GM11168 (cell line): ENCODE measurements at regions not wholly inside any gene's neighbourhood (a gene's known extent, or its start where the extent isn't known, plus 50 kb on each side); places are given as distances from the start of the nearest gene placed in this dataset.
"Not testable (repeated sequence)": the region's sequence is repeated elsewhere in the genome, so short reads cannot be mapped to it uniquely, and the experiment has no call there.

ENCODE experiments used
- in situ Hi-C: fragments of 300-500 bp; cut with MboI; formaldehyde crosslinking; loops from one replicate; pipeline ENCODE4 v1.12.0; 2022; ENCODE audit warnings: low sequenced_read_pairs; ENCODE audit not compliant: unreplicated experiment

DNA sequence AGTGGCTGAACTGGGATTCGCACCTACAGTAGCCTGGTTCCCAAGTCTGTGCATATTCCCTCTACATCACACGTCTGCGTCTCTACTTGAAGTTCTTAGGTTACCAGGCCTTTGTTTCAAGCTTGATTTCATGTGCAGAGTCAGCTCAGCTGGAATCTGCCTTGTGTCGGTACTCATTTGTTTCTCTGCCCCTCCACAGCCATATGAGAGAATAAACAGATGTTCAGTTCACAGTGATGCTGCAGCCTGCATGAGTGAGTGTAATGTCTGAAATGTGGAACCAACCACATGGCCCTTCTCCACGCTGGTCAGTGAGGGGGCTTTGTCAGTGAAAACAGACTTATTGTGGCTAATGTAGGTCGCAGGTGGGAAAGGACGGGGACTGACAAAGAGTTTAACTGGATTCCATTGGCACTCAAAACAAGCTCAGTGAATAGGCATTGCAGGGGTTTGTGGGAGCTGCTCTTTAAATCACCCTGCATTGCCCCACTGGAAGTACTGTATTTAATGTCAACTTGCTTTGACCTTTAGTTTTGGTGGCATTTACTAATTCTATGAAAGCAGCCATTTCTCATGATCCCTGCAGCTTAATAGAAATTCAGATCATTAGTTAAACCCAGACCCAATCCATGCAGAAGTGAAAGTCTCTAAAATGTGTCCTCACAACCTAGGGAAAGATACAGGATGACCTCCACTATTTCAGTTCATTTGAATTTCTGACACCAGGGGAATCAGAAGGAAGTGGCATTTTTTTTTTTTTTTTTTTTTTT is 136.4 kb upstream of the FAM78B start:
- in situ Hi-C loops, result no loop called here

DNA sequence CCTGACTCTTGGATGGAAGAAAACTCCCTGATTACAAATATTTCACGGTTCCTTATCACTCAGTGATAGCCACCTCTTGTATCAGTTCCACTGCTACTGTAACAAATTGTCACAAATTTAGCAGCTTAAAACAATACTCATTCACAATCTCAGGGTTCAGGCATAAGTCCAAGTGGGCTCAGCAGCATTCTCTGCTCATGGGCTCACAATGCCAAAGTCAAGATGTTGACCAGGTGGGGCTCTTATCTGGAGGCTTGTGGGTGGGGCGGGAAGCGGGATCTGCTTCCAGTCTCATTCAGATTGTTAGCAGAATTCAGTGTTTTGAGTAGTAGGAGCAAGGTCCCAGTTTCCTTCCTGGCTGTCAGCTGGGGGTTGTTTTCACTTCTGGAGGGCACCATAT is 137.3 kb upstream of the FAM78B start:
- in situ Hi-C loops, result no loop called here

DNA sequence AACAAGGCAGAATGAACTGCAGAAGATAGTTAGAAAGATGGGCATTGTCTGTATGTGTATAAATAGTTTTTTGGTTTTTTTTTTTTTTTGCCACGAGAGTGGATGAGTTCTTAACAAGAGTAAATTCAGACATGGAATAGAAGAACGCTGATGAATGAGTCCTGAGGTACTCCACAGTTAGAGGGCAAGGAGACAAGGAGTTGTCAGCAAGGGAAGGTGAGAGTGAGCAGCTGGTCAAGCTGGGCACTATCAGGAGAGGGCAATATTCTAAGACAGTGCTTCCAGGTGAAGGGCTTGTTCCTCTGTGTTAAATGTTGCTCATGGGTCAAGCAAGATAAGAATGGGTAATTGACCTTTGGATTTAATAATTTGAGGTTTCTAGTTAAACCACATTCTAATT is 138.6 kb upstream of the FAM78B start:
- in situ Hi-C loops, result no loop called here

DNA sequence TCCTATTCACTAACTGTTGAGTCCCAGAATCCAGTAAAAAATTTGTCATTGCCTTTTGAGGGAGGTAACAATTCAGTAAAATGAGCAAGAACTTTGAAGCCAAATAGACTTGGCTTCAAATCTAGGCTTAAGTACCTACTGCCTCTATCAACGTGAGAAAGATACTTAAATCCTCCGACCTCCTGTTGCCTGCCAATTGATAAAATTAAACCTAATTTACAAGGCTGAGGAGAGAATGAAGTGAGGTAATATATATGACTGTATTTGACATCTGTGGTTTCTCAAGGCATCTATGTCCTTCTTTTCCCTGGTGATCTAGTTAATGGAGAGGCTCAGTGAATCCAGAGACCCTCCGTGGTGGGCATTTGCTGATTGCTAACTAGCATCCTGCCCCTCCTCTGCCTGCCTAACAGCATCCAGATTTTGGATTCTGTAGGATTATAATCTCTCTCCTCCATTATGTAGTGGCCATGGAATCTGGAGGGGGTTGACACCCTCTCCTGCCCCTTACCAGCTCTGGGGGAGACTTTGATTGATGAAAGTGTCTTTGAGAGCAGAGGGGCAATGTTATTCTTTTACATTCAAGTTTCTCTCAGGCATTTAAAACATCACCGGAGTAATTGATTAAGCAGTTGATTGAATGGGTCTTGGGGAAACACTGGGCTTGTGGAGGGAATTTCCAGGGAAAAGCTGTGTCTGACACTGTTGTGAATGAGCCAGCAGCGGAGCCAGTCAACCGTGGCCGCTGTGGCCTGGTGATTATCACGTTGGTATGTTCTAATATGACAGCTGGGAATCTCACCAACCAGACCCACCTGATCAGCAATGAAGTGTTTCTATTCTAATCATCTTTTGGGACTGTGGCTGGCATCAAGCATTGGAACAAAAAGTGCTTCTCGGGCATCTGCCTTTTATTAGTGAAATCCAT is 140.7 kb upstream of the FAM78B start:
- in situ Hi-C loops, result no loop called here

DNA sequence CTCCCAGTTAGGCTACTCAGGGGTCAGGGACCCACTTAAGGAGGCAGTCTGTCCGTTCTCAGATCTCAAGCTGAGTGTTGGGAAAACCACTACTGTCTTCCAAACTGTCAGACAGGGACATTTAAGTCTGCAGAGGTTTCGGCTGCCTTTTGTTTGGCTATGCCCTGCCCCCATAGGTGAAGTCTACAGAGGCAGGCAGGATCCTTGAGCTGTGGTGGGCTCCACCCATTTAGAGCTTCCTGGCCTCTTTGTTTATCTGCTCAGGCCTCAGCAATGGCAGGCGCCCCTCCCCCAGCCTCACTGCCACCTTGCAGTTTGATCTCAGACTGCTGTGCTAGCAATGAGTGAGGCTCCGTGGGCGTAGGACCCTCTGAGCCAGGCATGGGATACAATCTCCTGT is 149.5 kb upstream of the FAM78B start:
- in situ Hi-C loops, result not testable (repeated sequence)

- in situ Hi-C loops, result no loop called here
Measured at GRCh38 chr1:166322470-166322869, 155.7 kb upstream of the FAM78B start.

DNA sequence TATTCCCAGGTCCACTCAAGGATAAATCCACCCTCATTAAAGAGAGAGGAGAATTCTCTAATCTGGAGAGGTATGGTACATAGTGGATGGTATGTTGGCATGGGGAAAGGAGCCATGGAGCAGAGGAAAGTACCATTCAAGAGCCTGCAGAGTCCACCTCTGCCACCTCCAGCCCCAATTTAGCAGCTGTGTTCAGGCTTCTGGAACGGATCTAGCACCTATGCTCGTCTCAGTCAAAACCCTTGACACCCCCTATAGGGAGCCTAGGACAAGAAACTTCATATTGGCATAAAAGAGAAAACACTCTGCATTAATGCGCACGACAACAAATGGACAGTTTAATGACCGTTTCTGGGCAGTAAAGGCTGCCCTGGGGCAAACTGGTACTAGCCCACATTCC is 161.1 kb upstream of the FAM78B start:
- in situ Hi-C loops, result no loop called here

DNA sequence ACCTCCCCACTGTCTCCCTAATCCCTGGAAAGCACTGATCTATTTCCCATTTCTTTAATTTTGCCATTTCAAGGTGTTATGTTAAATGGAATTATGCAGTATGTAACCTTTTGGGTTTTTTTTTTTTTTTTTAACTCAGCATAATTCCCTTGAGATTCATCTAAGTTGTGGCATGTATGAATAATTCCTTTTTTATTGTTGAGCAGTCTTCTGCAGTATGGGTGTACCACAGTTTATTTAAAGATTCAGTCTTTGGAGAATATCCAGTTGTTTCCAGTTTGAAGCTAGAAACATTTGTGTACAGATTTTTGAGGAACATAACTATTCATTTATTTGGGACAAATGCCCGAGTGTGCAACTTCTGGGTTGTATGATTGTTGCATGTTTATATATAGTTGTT is 162.2 kb upstream of the FAM78B start:
- in situ Hi-C loops, result no loop called here

DNA sequence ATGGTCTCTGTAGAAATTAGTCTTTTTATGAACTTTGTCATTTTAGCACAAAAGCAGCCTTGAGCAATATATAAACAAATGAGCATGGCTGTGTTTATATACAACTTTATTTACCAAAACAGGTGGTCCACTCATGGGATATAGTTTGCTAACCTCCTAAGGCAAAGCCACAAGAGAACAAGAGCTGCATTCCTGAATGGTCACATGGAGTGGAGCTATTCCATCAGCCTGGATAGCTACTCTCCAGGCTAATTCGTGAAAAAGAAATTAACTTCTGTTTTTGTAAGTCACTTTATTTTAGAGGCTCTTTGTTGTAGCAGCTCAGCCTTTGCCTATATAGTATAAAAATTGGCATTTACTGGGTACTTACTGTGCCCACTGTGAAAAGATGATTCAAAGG is 163.3 kb upstream of the FAM78B start:
- in situ Hi-C loops, result no loop called here

- in situ Hi-C loops, result no loop called here
Measured at GRCh38 chr1:166338105-166338504, 171.3 kb upstream of the FAM78B start.

- in situ Hi-C loops, result no loop called here
Measured at GRCh38 chr1:166340709-166341108, 173.9 kb upstream of the FAM78B start.

- in situ Hi-C loops, result no loop called here
Measured at GRCh38 chr1:166343276-166343675, 176.5 kb upstream of the FAM78B start.

GRCh38 chr1:166350490-166350889 is 183.7 kb upstream of the FAM78B start:
- in situ Hi-C loops, result no loop called here

DNA sequence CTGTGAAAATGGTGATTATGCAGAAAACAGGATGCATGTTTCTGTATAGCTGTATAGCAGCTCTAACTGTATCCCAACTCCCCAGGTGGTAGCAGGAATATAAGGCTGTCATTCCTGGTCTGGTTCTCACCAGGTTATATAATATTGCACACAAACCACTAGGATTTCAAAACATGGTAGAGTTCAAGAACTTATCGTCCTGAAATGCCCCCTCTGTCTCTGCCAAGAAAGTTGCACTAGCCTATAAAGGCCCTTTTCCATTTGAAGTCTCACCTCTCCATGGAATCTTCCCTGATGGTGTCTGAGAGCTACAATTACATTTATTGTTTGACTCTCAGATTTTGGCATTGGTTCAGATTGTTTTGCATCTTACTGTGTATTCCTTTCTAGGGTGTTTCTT is 184.9 kb upstream of the FAM78B start:
- in situ Hi-C loops, result no loop called here

DNA sequence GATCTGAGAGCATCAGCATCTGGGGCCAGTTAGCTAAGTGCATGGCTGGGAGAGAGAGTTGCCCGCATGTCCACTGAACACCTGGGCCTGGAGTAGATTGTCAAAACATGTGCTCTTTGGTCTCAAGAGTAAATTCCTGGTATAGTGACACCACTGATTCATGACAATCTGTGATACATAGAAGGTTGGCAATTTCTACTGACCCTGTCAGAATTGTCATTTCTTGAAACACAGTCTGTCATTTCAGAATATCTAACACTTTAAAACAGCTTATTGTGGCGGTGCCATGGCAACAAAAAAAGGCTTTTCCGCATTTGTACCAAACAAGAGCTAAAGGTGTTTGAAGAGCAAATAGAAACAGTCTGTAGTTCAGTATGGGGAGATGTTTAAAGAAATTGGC is 186.4 kb upstream of the FAM78B start:
- in situ Hi-C loops, result no loop called here

- in situ Hi-C loops, result no loop called here
Measured at GRCh38 chr1:166354406-166354805, 187.6 kb upstream of the FAM78B start.

- in situ Hi-C loops, result no loop called here
Measured at GRCh38 chr1:166365081-166365480, 198.3 kb upstream of the FAM78B start.

GRCh38 chr1:166368030-166368429 is 201.2 kb upstream of the FAM78B start:
- in situ Hi-C loops, result no loop called here

- in situ Hi-C loops, result no loop called here
Measured at GRCh38 chr1:166377896-166378295, 211.1 kb upstream of the FAM78B start.

DNA sequence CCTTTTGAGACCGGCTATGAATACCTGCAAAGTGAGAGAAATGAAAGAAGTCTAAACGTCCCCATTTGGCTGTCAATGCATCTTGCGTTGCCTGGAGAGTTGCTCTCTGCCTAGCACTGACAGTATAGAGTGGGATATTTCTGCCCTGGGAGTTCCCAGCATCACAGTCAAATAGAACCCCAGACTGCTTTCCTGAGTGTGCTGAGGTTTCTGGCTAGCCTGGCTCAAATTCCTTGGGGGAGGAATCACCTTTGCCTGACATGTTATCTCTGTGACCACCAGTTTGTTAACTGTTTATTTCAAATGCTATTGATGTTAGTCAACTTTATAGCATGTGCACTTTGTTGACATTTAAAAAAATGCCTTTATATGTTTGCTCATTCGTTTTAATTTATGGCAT is 212.0 kb upstream of the FAM78B start:
- in situ Hi-C loops, result no loop called here

- in situ Hi-C loops, result no loop called here
Measured at GRCh38 chr1:166379447-166379846, 212.6 kb upstream of the FAM78B start.
